Activated CD4-positive, alpha-beta T cell treated with anti-CD3 and anti-CD28 coated beads, Interleukin-2, amount 50 U/mL, for 24 hours (primary cell): ENCODE measurements at regions not wholly inside any gene's neighbourhood (a gene's known extent, or its start where the extent isn't known, plus 50 kb on each side); places are given as distances from the start of the nearest gene placed in this dataset.

Experiments used
- DNase-seq, 2 donors: peaks; one replicate each; pipeline ENCODE4 v3.0.0-alpha.2; 2020; ENCODE audit warnings: low read depth in 1 of 2, low spot score in 1 of 2

DNA sequence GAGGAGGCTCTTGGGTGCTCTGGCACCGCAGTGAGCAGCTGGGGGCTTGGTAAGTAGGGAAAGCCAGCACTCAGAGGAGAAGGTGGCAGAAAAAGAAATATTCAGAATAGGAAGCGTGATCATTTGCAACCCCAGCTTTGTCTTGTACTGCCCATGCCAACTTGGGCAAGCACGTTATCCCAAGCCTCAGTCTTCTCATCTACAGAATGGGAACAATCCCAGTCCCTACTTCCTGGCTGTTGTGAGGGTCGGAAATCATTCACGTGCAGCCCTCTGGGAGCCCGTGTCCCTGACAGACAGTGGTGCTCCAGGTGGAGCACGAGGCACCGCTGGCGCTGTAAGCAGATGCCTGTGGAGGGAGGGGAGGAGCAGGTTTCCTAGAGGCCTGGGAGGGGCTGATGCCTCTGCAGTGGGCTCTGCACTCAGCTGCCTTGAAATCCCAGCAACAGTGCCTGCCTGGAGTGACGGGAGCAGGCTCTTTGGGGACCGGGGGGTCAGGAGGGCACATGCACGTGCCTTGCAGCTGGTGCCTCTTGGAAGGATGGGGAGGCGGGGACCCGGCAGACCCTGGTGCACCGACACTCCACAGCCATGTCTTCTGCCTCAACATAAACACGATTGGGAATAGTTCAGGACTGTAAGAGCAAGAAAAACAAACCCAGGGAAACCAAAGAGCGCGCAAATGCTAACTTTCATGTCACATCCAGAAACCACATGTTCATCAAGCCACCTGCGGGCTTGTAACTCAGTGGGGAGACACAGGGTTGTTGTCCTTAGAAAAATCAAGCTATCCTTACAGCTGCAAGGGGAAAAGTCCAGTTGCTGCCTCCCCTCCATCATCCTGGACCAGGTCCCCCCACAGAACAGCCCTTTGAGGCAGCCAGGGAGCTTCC lies 86.5 kb upstream of the DIO3 start:
- no peak for DNase-seq

DNA sequence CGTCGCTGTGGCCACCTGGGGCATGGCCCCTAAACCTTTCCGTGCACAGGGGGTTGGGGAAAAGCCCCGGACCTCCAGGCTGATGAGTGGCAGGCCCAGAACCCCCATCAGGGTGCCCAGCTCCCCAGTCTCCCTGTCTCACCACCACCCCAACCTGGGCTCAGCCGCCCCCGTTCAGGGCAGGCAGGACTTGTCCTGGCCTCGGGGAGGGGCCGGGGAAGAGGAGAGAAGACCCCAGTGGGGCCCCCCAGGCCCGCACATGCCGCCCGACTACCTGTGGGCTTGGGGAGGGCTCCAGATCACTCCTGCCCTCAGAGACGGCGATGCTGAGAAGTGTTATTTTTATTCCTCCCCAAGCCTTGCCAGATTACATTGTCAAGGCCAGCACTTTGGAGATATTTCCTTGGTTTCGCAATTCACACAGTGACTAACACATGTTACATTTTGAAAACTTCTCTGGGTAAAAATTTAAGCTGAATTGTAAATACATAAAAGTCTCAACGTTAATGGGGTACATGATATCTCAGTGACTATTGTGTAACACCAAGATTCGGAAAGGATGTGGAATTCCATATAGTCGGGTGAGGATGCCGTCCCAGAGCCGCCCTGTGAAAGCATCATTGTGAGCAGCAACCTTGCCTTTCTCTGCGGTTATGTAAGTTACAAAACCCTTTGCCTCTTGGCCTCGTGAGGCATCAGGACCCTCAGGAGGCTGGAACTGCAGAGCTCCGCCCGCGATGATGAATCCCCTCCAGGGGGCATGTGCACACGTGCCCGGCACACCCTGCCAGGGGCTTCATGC lies 85.6 kb upstream of the DIO3 start:
- DNase-seq, result no peak

DNA sequence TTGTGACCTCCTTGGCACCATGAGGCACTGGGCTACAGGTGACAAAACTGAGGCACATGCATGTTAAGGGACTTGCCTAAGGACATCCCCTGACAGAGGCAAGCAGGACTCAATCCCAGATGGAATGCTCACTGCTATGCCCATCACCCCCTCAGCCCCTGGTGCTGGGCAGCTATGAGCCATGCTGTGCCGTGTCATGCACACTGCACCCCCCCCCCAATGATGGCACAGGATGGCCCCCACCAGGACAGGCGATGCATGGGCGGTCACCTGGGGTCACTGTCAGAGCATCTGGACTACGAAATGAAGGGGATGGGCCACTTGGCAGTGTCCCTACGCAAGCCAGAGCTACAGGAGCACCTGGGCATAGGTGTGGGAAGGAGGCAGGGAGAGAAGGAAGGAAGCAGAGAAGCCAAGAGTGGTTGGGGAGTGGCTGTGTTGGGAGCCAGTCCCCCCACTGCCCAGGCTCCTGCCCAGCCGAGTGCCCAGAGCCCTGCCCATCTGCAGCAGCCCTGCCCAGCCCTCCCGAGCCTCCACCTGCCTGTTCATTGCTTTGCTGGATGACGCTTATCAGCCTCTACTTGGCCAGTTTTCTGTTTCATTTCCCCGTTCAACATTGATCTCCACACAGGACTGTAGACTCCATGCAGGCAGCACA lies 84.9 kb upstream of the DIO3 start:
- no peak for DNase-seq

DNA sequence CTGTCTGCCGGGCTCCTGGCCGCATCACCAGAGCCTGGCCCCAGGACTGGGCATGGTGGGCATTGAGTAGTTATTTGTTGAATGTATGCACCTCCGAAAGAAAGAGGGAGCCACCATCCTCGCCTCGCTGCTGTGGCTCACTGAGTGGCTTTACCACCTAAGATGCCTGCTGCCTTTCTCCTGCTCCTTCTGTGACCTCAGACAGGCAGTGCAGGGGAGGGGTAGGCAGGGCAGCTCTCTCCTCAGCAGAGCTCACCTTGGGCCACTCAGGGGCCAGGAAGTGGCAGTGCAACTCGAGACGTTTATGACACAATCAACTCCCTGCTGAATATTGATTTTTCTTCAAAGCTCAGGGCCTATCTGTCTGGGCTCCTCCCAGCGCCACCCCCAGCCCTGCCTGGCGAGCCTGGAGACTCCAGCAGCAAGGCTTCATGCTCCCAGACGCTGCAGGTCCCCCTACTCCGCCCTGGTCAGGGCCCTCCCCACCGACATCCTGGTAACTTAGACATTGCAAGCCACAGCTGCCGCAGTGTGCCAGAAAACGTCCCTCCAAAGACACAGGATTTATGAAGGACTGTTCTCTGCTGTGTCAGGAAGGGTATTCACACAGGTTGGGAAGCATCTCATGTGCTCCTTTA lies 84.3 kb upstream of the DIO3 start:
- no peak for DNase-seq

DNA sequence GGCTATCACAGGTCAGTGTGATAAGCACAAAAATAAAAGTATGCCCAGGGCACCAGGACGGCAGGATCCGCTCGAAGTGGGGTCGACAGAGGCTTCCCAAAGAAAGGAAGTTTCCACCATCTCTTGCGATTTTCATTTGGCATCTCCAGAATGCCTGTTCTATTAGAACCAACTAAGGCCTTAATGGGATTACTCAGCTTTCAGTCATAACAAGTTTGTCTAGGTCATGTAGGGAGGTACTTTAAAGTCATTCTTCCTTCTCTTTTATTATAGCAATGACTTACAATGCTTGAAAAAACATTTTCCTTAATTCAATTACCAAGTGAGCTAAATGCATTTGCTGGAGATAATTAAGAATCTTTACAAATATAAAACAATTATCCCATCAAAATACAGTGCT lies 83.6 kb upstream of the DIO3 start:
- no peak for DNase-seq

DNA sequence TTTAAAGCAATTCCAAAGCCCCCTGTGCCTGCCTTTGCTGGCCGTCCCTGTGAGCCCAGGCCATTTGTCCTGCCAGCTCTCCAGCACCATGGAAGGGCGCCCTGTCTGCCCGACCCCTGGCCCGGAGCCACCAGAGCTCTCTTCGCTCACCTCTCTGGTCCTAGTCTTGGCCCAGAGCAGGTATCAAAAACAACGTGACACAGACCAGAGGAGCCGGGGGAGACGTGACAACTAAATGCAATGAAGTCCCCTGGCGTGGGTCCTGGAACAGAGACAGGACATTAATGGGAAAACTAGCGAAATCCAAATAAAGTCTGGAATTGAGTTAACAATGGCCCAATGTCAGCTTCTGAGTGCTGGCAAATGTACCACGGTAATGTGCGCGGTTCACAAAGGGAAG lies 83.2 kb upstream of the DIO3 start:
- DNase-seq, result no peak

DNA sequence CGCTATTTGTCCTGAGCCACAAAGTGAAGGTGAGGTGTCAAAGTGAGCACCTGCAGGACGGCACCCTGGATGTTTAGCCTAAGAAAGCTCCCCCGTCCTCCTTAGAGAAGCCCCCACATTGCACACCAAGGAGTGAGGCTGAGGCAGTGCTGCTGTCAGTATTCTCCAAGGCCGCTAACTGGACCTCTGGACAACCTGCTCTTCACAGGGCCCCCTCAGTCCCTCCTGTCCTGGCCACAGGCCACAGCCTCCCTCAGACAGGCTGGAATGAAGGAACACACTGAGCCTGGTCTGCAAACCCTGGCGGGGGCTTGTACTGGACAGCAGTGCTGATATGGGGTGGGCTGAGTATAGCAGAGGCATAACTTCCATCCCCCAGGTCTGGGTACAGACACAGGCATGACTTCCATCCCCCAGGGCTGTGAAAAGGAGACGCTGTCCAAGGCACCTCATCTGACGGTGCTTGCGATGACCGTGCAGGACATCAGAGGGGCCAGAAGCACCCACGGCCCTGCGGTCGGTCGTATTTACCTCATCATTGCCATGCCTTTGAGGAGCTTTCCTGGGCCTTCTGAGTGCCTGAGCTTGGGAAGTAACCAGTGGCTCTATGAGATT lies 82.4 kb upstream of the DIO3 start:
- no peak for DNase-seq

DNA sequence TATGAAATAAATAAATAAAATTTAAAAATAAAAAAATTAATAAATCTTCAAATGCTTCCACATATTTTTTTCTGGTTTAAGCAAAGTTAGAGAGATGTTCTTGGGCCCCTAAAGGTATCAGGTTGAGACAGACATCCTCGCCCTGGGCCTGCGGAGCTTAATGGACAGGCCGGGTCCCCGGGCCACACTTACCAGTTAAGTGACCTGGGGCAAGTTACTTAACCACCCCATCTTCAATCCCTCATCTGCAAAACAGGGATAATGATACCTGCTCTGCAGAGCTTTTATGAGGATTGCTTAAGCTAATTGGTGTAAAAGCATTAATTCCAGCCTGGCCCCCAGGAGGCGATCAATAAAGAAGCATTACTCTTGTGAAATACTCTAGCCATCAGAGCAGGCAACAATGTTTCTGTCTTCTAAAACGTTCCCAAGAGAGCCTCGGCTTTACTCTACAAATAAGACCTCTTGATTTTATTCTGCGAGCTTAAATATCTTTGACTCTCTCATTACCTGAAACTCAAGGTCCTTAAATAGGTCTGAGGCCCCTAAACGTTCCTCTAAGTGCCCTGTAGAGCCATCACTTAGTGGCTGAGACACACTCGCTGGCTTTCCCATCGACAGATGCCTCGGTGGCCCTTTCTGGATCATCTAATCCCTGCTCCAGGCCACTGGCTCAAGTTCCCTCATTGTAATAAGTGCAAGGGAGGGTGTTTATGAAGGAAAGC lies 81.1 kb upstream of the DIO3 start:
- DNase-seq, result no peak

DNA sequence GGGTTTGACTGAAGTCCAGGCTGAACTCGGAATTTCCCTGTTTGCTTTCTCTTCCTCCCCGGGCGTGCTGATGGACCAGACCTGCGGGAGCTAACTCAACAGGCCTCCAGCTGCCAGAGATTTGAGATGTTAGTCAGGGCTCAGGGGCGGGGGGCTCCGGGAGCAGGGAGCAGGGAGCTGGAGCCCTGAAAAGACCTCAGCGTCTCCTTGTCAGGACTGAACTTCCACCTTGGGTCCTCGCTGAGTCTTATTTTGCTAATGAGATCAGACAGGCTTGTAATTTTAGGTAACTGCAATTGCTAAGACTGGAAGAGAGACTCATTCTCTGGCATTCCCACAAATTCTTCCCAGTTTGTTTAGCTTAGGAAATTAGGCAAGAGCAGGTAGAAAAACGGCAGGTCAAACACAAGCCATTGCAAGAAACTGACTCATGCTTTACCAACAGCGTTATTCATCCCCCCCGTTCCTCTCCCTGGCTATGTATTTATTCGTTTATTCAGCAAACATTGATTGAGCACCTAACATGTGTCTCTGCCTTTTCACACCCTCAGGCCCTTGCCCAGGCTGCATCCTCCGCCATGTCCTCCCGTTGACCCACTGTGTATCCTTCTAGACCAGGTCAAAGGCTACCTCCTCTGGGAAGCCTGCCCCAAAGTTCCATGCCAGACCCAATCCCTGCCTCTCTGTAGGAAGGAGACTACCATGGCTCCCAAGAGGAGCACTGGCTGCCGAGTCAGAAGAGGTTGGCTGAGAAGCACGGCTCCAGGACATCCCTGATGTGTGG lies 80.4 kb upstream of the DIO3 start:
- DNase-seq, result no peak

DNA sequence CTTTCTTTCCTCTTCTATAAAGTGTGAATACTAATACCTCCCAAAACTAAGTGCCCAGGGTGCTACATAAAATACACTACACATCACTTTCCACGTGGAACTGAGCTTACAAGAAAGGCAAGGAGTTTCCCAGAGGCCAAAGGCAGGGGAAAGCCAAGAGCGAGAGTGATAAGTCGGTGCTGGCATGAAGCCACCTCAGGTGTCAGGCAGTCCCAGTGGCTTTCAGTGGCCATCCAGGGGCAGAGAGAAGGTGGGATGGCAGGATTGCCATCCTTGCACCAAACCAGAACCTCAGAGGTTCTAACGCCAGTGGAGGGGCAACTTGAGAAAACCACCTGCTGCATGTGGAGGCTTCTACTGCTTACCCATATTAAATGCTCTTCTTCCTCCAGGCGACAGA lies 79.7 kb upstream of the DIO3 start:
- no peak for DNase-seq

DNA sequence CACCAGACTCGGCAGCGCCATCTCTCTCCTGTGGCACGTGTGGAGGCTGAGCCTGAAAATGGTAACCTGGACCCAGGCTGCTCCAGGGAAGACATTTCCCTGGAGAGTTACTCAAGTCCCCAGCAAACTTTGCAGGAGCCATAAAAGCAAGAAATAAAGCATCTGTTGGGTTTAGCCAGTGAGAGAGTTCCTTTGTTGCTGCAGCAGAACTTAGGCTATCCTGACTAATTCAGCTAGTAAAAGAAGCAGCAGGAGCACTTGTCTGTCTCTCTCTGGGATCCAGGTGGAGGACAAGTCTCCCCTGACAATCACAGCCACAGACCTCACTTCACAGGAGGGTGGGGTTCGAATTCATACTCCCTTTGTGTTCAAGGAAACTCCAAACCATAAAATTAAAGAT lies 79.2 kb upstream of the DIO3 start:
- DNase-seq, result no peak

DNA sequence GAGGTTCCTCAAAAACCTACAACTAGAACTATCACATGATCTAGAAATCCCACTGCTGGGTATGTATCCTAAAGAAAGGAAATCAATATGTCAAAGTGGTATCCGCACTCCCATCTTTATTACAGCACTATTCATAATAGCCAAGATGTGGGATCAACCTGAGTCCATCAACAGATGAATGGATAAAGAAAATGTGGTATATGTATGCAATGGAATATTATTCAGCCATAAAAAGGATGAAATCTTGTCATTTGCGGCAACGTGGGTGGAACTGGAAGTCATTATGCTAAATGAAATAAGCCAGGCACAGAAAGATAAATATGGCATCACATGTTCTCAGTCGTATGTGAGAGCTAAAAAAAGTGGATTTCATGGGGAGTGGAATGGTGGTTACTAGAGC lies 77.5 kb upstream of the DIO3 start:
- no peak for DNase-seq

DNA sequence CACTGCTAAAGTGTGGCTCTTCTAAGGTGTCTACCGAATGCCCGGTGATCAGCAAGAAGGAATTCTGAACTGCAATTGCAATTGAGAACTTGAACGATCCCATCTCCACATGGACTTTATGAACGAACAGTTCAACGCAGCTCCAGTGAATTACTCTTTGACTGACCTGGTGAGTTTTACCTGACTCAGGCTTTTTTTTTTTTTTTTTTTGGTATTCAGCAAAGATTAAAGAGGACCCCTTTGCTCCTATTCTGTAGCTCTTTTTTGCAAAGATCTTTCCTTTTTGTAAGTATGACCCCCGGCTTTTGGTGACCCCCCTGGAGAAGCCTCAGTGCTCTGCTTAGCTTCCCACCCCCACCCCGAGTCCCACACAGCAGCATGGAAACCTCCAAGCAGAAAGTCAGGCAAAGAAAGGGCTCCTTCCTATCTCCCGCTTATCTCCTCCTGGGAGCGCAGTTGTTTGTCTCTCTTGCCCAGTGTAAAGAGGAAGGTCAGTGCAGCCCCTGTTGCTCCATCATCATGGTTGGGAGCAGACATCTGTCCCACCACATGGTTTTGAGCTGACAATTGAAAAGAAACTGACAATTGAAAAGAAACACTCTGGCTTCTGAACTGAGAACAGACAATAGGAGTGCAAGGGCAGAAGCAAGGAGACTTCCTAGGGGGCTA lies 72.1 kb upstream of the DIO3 start:
- no peak for DNase-seq

DNA sequence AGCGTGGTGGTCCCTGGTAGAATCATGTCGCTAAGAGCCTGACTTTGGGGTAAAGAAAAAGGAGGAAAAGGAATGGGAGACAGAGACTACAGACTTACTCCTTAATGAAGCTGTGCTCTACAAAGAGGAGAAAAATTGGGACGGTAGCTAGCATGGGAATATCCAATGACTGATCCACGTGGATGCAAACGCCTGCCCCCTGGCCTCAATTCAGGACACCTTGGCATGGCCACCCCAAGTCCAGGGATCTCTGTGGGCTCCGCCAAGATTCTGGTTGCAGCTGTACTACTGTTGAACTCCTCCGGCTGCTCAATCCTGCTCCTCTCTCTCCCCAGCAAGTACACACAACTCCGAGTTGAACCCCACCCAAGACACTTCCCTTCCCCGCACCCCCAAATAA lies 70.5 kb upstream of the DIO3 start:
- DNase-seq, result no peak

DNA sequence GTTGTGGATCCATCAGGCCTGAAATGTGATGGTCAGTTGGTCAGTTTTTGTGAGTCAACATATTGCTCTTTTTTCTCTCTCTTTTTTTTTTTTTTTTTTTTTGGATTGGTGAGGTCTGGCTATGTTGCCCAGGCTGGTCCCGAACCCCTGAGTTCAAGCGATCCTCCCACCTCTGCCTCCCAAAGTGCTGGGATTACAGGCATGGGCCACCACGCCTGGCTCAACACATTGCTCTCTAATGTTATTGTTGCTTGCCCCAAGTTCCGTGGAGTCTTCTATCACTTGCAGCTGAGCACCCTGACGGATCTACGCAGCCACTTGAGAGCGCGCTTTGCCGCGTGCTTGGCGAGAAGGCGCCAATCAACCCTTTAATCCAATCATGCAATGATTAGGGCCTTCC lies 69.5 kb upstream of the DIO3 start:
- DNase-seq, result no peak

DNA sequence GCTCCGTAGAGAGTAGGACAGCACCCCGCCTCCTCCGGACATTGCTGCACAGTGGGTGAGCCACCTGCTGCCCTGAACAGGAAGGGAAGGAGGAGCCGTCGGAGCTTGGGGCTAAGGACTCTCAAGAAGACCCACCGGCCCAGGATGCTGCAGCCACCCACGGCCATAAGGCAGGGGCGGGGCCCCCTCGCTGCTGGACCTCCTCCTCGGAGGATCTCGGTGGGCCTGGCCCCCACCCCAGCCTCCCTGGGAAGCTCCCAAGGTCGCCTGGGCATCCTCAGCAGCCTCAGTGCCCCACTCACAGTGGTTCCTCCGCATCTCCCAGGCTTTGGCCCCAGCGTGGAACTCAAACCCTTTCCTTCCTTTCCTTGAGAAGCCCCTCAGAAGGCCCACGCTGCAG lies 68.6 kb upstream of the DIO3 start:
- DNase-seq, result no peak

DNA sequence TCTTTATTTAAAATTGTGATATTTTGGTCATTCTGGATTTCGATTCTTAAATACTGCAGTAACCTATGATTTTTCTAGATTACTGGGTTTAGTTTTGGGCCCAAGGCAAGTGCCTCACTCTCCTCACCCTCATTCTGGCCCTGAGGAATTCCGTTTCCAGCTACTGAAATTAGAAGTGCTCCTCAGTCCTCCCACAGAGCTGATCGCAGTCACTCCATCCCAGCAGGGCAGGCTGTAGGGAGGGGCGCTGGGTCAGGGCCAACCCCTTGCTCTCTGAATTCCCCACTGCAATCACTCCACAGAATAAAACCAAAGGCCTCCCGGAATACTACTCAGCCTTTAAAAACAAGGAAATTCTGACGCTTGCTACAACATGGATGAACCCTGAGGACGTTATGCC lies 66.5 kb upstream of the DIO3 start:
- DNase-seq, result no peak

DNA sequence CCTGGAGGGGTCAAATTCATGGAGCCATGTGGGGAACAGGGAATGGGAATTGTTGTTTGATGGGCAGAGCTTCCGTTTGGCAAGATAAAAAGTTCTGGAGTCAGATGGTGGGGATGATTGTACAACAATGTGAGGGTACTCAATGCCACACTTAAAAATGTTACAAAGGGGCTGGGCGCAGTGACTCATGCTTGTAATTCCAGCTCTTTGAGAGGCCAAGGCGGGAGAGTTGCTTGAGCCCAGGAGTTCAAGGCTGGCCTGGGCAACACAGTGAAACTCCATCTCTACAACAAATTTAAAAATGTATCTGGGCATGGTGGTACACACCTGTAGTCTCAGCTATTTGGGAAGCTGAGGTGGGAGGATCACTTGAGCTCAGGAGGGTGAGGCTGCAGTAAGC lies 66.0 kb upstream of the DIO3 start:
- no peak for DNase-seq
